ENCODE measurements at regions not wholly inside any gene's neighbourhood (a gene's known extent, or its start where the extent isn't known, plus 50 kb on each side); places are given as distances from the start of the nearest gene placed in this dataset.

- H3K9me3 ChIP-seq (ENCODE audit: control insufficient read depth, low read length, poor library complexity, severe bottlenecking) = no peaks in the 10 kb centered on the region
- peaks cover 23% of the 10 kb centered on the region for H3K4me1 Mint-ChIP-seq
- no peak overlapping the region for H3K4me3 Mint-ChIP-seq
- ATAC-seq (no peak), DNase-seq (no peak)
- peaks cover 2% of the 10 kb centered on the region for H3K36me3 Mint-ChIP-seq (ENCODE audit: low read depth)
- peaks cover 20% of the 10 kb centered on the region for H3K27me3 Mint-ChIP-seq
- H3K27ac Mint-ChIP-seq = no peak overlapping the region
Measured at GRCh38 chr2:84281510-84281909, 177.6 kb downstream of the SUCLG1 start.

- DNase-seq (no peak), ATAC-seq (no peak)
- H3K9me3 ChIP-seq (ENCODE audit: control insufficient read depth, low read length, poor library complexity, severe bottlenecking) = no peaks in the 10 kb centered on the region
- Mint-ChIP-seq H3K36me3 (ENCODE audit: low read depth) (peaks cover 2% of the 10 kb centered on the region), H3K27me3 (peaks cover 20% of the 10 kb centered on the region), H3K27ac (no peak overlapping the region), H3K4me3 (no peak overlapping the region), H3K4me1 (peaks cover 24% of the 10 kb centered on the region)
Measured at GRCh38 chr2:84280873-84281272, 178.2 kb downstream of the SUCLG1 start.

- H3K9me3 ChIP-seq (ENCODE audit: control insufficient read depth, low read length, poor library complexity, severe bottlenecking) = no peaks in the 10 kb centered on the region
- no peak for DNase-seq
- Mint-ChIP-seq H3K4me3 (no peak overlapping the region), H3K27me3 (peaks cover 30% of the 10 kb centered on the region), H3K36me3 (ENCODE audit: low read depth) (peaks cover 2% of the 10 kb centered on the region), H3K27ac (peak overlapping the region; percentile 65), H3K4me1 (peaks cover 27% of the 10 kb centered on the region)
- peak; percentile 10 for ATAC-seq
Measured at GRCh38 chr2:84278386-84278785, 180.7 kb downstream of the SUCLG1 start.

GRCh38 chr2:84276590-84277255 lies 182.4 kb downstream of the SUCLG1 start:
- peaks cover 2% of the 10 kb centered on the region for H3K36me3 Mint-ChIP-seq (ENCODE audit: low read depth)
- no peaks in the 10 kb centered on the region for H3K9me3 ChIP-seq (ENCODE audit: control insufficient read depth, low read length, poor library complexity, severe bottlenecking)
- H3K27ac Mint-ChIP-seq = peak overlapping the region; percentile 73
- DNase-seq (no peak), ATAC-seq (peak; percentile 47)
- peak overlapping the region; percentile 41 for H3K4me3 Mint-ChIP-seq
- H3K4me1 Mint-ChIP-seq = peaks cover 25% of the 10 kb centered on the region
- H3K27me3 Mint-ChIP-seq = peaks cover 35% of the 10 kb centered on the region

- ATAC-seq = no peak
- Mint-ChIP-seq H3K27me3 (peaks cover 33% of the 10 kb centered on the region), H3K4me1 (peaks cover 20% of the 10 kb centered on the region), H3K36me3 (ENCODE audit: low read depth) (no peaks in the 10 kb centered on the region), H3K4me3 (no peak overlapping the region), H3K27ac (no peak overlapping the region)
- no peaks in the 10 kb centered on the region for H3K9me3 ChIP-seq (ENCODE audit: control insufficient read depth, low read length, poor library complexity, severe bottlenecking)
- DNase-seq = no peak
Measured at GRCh38 chr2:84273406-84273805, 185.7 kb downstream of the SUCLG1 start.

GRCh38 chr2:84271977-84272376 lies 187.1 kb downstream of the SUCLG1 start:
- no peaks in the 10 kb centered on the region for H3K9me3 ChIP-seq (ENCODE audit: control insufficient read depth, low read length, poor library complexity, severe bottlenecking)
- H3K4me1 Mint-ChIP-seq = peaks cover 8% of the 10 kb centered on the region
- no peaks in the 10 kb centered on the region for H3K36me3 Mint-ChIP-seq (ENCODE audit: low read depth)
- ATAC-seq (no peak), DNase-seq (no peak)
- H3K27ac Mint-ChIP-seq = no peak overlapping the region
- H3K4me3 Mint-ChIP-seq = no peak overlapping the region
- H3K27me3 Mint-ChIP-seq = peaks cover 24% of the 10 kb centered on the region

- H3K9me3 ChIP-seq (ENCODE audit: control insufficient read depth, low read length, poor library complexity, severe bottlenecking) = no peaks in the 10 kb centered on the region
- no peaks in the 10 kb centered on the region for H3K4me1 Mint-ChIP-seq
- H3K36me3 Mint-ChIP-seq (ENCODE audit: low read depth) = no peaks in the 10 kb centered on the region
- DNase-seq (no peak), ATAC-seq (no peak)
- peaks cover 24% of the 10 kb centered on the region for H3K27me3 Mint-ChIP-seq
- H3K4me3 Mint-ChIP-seq = no peak overlapping the region
- no peak overlapping the region for H3K27ac Mint-ChIP-seq
Measured at GRCh38 chr2:84257831-84258230, 201.2 kb downstream of the SUCLG1 start.

GRCh38 chr2:84251651-84252302 lies 207.3 kb downstream of the SUCLG1 start:
- no peak for DNase-seq
- H3K27me3 Mint-ChIP-seq = peaks cover 5% of the 10 kb centered on the region
- no peak for ATAC-seq
- H3K27ac Mint-ChIP-seq = no peak overlapping the region
- H3K4me3 Mint-ChIP-seq = no peak overlapping the region
- H3K4me1 Mint-ChIP-seq = no peaks in the 10 kb centered on the region
- H3K9me3 ChIP-seq (ENCODE audit: control insufficient read depth, low read length, poor library complexity, severe bottlenecking) = no peaks in the 10 kb centered on the region
- no peaks in the 10 kb centered on the region for H3K36me3 Mint-ChIP-seq (ENCODE audit: low read depth)

- no peaks in the 10 kb centered on the region for H3K4me1 Mint-ChIP-seq
- no peak for DNase-seq
- no peaks in the 10 kb centered on the region for H3K36me3 Mint-ChIP-seq (ENCODE audit: low read depth)
- no peak overlapping the region for H3K27ac Mint-ChIP-seq
- H3K27me3 Mint-ChIP-seq = peaks cover 6% of the 10 kb centered on the region
- no peak for ATAC-seq
- no peaks in the 10 kb centered on the region for H3K9me3 ChIP-seq (ENCODE audit: control insufficient read depth, low read length, poor library complexity, severe bottlenecking)
- H3K4me3 Mint-ChIP-seq = no peak overlapping the region
Measured at GRCh38 chr2:84249140-84249539, 209.9 kb downstream of the SUCLG1 start.

- Mint-ChIP-seq H3K27me3 (peaks cover 6% of the 10 kb centered on the region), H3K4me1 (no peaks in the 10 kb centered on the region), H3K27ac (no peak overlapping the region), H3K36me3 (ENCODE audit: low read depth) (no peaks in the 10 kb centered on the region), H3K4me3 (no peak overlapping the region)
- ATAC-seq (no peak), DNase-seq (no peak)
- no peaks in the 10 kb centered on the region for H3K9me3 ChIP-seq (ENCODE audit: control insufficient read depth, low read length, poor library complexity, severe bottlenecking)
Measured at GRCh38 chr2:84247532-84247931, 211.5 kb downstream of the SUCLG1 start.

GRCh38 chr2:84243788-84244733 lies 215.0 kb downstream of the SUCLG1 start:
- no peaks in the 10 kb centered on the region for H3K9me3 ChIP-seq (ENCODE audit: control insufficient read depth, low read length, poor library complexity, severe bottlenecking)
- Mint-ChIP-seq H3K27ac (no peak overlapping the region), H3K27me3 (peaks cover 6% of the 10 kb centered on the region), H3K4me1 (no peaks in the 10 kb centered on the region), H3K36me3 (ENCODE audit: low read depth) (no peaks in the 10 kb centered on the region), H3K4me3 (no peak overlapping the region)
- DNase-seq = no peak
- ATAC-seq = no peak

- Mint-ChIP-seq H3K4me3 (no peak overlapping the region), H3K4me1 (no peaks in the 10 kb centered on the region), H3K36me3 (ENCODE audit: low read depth) (no peaks in the 10 kb centered on the region), H3K27ac (no peak overlapping the region), H3K27me3 (peaks cover 7% of the 10 kb centered on the region)
- no peaks in the 10 kb centered on the region for H3K9me3 ChIP-seq (ENCODE audit: control insufficient read depth, low read length, poor library complexity, severe bottlenecking)
- ATAC-seq (no peak), DNase-seq (no peak)
Measured at GRCh38 chr2:84238907-84239306, 220.2 kb downstream of the SUCLG1 start.

GRCh38 chr2:84236288-84236687 lies 222.8 kb downstream of the SUCLG1 start:
- H3K9me3 ChIP-seq (ENCODE audit: control insufficient read depth, low read length, poor library complexity, severe bottlenecking) = no peaks in the 10 kb centered on the region
- Mint-ChIP-seq H3K4me3 (no peak overlapping the region), H3K4me1 (no peaks in the 10 kb centered on the region), H3K27ac (no peak overlapping the region), H3K27me3 (peaks cover 7% of the 10 kb centered on the region), H3K36me3 (ENCODE audit: low read depth) (no peaks in the 10 kb centered on the region)
- DNase-seq = no peak
- ATAC-seq = no peak
